SK-N-SH treated with all-trans-retinoic acid at 6 μM for 48 hours (cell line): ENCODE measurements at regions not wholly inside any gene's neighbourhood (a gene's known extent, or its start where the extent isn't known, plus 50 kb on each side); places are given as distances from the start of the nearest gene placed in this dataset.

Source experiments
- ESRRG ChIP-seq: fragments of 250-450 bp; sonication (Bioruptor Pico); IDR thresholded peaks from 2 replicates; pipeline ENCODE4 v1.6.1; 2021; ENCODE audit warnings: mild to moderate bottlenecking
- GLIS3 ChIP-seq: fragments of 250-450 bp; sonication (Bioruptor Pico); IDR thresholded peaks from 2 replicates; pipeline ENCODE4 v1.5.0; 2020; ENCODE audit warnings: mild to moderate bottlenecking, moderate library complexity
- ISL1 ChIP-seq: fragments of 250-450 bp; sonication (Bioruptor Pico); IDR thresholded peaks from 2 replicates; pipeline ENCODE4 v2.1.2; 2022; ENCODE audit warnings: mild to moderate bottlenecking, moderate library complexity
- SNAI2 ChIP-seq: fragments of 250-450 bp; sonication (Bioruptor Pico); IDR thresholded peaks from 2 replicates; pipeline ENCODE4 v1.5.0; 2020; ENCODE audit warnings: mild to moderate bottlenecking, moderate library complexity
- TCF4 ChIP-seq: fragments of 250-450 bp; sonication (Bioruptor Pico); IDR thresholded peaks from 2 replicates; pipeline ENCODE4 v1.8.0; 2021; ENCODE audit warnings: mild to moderate bottlenecking, moderate library complexity, borderline replicate concordance
- ZFP30 ChIP-seq: fragments of 450-650 bp; formaldehyde crosslinking; IDR thresholded peaks from 2 replicates; pipeline ENCODE4 v1.5.0; 2022; ENCODE audit warnings: mild to moderate bottlenecking, moderate library complexity
- TF ChIP-seq, protein P1 (sequence below): fragments of 250-450 bp; sonication (Bioruptor Pico); IDR thresholded peaks from 2 replicates; pipeline ENCODE4 v1.8.0; 2021; ENCODE audit warnings: low read depth, mild to moderate bottlenecking, moderate library complexity, borderline replicate concordance
- TF ChIP-seq, protein P2 (sequence below): fragments of 250-450 bp; sonication (Bioruptor Pico); IDR thresholded peaks from 2 replicates; pipeline ENCODE4 v1.5.1; 2020; ENCODE audit warnings: low read depth, mild to moderate bottlenecking, moderate library complexity

DNA sequence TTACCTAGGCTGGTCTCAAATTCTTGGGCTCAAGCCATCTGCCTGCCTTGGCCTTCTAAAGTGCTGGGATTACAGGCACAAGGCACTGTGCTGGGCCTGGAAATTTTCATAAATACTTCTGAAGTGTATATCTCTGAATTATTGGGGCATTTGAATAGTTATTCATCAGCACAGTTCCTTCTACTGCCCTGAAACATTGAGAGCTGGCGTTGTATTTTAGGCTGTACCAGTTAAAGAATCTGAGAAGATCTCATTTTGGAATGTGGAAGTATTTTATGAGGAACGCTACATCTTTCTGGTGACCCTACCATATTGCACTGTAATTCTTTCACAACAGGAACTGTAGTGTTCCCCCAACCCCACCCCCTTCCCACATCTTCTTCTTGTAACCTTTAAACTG is 349.0 kb upstream of the RGS6 start:
- TF ChIP-seq, protein P1, sequence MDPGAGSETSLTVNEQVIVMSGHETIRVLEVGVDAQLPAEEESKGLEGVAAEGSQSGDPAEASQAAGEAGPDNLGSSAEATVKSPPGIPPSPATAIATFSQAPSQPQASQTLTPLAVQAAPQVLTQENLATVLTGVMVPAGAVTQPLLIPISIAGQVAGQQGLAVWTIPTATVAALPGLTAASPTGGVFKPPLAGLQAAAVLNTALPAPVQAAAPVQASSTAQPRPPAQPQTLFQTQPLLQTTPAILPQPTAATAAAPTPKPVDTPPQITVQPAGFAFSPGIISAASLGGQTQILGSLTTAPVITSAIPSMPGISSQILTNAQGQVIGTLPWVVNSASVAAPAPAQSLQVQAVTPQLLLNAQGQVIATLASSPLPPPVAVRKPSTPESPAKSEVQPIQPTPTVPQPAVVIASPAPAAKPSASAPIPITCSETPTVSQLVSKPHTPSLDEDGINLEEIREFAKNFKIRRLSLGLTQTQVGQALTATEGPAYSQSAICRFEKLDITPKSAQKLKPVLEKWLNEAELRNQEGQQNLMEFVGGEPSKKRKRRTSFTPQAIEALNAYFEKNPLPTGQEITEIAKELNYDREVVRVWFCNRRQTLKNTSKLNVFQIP (CRISPR knock-in tag) = no peak
- TF ChIP-seq ISL1 (CRISPR knock-in tag) = no peak
- no peak for TF ChIP-seq SNAI2 (CRISPR knock-in tag)
- TF ChIP-seq, protein P2, sequence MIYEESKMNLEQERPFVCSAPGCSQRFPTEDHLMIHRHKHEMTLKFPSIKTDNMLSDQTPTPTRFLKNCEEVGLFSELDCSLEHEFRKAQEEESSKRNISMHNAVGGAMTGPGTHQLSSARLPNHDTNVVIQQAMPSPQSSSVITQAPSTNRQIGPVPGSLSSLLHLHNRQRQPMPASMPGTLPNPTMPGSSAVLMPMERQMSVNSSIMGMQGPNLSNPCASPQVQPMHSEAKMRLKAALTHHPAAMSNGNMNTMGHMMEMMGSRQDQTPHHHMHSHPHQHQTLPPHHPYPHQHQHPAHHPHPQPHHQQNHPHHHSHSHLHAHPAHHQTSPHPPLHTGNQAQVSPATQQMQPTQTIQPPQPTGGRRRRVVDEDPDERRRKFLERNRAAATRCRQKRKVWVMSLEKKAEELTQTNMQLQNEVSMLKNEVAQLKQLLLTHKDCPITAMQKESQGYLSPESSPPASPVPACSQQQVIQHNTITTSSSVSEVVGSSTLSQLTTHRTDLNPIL = no peak
- TF ChIP-seq ESRRG = no peak
- TF ChIP-seq ZFP30 (CRISPR knock-in tag) = no peak
- no peak for TF ChIP-seq GLIS3 (CRISPR knock-in tag)
- no peak for TF ChIP-seq TCF4
